HT1080 (cell line): ENCODE measurements at regions not wholly inside any gene's neighbourhood (a gene's known extent, or its start where the extent isn't known, plus 50 kb on each side); places are given as distances from the start of the nearest gene placed in this dataset.

Experiments
- DNase-seq: peaks from one replicate; pipeline ENCODE4 v3.0.0-alpha.2; 2015; ENCODE audit warnings: low read depth

DNA sequence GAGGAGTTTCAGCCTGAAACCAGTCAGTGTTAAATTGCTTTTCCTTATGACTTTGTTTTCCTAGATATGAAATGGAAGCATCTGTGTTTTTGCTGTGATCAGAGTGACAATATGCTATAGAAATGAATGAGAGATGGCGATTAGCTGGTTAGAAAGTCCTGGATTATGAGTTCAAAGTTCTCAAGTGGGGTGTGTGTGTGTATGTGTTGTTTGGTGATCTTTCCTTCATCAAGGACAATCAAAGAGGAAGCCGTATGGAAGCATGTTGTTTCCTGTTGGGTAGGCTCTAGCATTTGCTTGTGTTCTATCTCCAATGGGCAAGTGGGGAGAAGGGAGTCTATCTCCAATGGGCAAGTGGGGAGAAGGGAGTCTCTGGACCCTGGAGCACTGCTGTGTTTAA lies 64.0 kb upstream of the STX18 start:
- no peak for DNase-seq

- no peak for DNase-seq
Measured at GRCh38 chr4:4603592-4603991, 61.7 kb upstream of the STX18 start.

- DNase-seq, result no peak
Measured at GRCh38 chr4:4603067-4603466, 61.2 kb upstream of the STX18 start.

- DNase-seq, result no peak
Measured at GRCh38 chr4:4602468-4602867, 60.6 kb upstream of the STX18 start.

- DNase-seq, result no peak
Measured at GRCh38 chr4:4601803-4602369, 60.0 kb upstream of the STX18 start.

DNA sequence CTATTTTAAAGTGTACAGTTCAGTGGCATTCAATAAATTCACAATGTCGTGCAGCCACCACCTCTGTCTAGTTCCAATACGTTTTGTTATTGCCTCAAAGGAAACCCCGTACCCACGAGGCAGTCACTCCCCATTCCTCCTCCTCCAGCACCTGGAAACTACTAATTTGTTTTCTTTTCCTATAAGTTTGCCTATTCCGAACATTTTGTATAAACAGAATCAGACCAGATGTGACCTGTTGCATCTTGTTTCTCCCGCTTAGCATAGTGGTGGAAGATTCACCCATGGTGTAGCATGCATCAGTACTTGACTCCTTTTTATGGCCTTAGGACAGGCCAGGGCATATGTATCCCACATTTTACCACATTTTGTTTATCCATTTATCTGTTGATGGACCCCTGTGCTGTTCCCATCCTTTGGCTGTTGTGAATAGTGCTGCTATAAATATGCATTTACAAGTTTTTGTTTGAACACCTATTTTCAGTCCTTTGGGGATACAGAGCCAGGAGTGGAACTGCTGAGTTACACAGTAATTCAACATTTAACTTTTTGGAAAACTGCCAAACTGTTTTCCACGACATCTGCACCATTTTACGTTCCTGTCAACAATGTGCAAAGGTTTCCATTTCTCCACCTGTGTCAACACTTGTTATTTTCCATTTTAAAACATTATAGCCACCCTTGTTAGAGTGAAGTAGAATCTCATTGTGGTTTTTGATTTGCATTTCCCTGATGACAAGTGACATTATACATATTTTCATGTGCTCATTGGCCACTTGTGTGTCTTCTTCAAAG lies 57.8 kb upstream of the STX18 start:
- no peak for DNase-seq

DNA sequence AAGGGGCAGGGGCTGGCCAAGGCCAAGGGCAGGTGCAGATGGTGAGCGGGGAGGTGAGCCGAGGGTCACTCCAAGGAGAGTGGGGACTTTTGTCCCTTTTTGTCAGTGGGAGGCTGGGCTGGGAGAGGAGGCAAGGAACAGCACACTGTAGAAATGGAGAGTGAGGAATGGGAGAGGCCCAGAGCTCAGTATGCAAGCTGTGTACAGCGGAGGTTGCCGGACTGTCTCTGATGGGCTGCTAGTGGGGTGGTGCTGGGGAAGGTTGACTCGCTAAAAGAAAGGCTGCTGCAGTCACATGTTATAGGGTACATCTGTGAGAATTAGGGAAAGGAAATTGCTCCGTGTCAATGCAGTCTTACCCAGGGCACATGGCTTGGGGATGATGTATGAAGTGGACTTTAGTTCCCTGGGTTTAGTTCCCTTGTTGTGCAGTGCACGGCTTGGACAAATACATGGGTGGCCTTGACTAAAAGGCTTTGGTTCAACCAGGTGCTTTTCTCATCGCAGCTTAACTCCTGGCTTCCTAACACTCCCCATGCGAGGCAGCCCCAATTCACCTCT lies 57.1 kb upstream of the STX18 start:
- DNase-seq, result no peak

- DNase-seq, result no peak
Measured at GRCh38 chr4:4596720-4597119, 54.9 kb upstream of the STX18 start.

- DNase-seq, result no peak
Measured at GRCh38 chr4:4595252-4595651, 53.4 kb upstream of the STX18 start.

DNA sequence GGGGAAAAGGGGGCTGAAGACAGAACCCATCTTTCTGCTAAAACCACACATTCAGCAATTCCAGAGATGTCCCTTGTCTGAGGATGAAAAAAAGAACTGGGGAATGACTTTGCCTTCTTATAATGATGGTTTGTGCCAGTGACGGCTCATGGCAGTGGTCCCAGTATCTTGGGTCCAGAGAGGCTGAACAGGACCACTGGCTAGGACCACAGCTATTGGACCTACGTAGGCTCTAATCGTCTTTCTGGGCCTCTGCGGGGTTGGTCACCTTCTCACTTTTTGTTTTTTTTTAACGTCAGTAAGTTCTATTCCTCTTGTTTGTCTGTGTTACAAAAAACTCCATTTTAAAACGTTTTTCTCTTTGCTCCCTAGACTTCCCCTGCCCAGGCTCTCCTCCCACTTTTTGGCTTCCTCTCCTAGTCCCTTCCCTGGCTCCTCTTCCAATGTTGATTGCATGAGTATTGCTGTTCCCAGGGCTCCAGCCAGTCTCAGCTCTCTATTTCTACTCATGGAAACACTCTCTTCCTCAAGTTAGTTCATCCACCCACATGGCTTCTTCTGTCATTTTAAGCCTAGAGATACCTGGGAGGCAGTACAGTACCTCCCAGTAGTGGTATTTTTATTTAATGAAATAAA lies 52.6 kb upstream of the STX18 start:
- no peak for DNase-seq

DNA sequence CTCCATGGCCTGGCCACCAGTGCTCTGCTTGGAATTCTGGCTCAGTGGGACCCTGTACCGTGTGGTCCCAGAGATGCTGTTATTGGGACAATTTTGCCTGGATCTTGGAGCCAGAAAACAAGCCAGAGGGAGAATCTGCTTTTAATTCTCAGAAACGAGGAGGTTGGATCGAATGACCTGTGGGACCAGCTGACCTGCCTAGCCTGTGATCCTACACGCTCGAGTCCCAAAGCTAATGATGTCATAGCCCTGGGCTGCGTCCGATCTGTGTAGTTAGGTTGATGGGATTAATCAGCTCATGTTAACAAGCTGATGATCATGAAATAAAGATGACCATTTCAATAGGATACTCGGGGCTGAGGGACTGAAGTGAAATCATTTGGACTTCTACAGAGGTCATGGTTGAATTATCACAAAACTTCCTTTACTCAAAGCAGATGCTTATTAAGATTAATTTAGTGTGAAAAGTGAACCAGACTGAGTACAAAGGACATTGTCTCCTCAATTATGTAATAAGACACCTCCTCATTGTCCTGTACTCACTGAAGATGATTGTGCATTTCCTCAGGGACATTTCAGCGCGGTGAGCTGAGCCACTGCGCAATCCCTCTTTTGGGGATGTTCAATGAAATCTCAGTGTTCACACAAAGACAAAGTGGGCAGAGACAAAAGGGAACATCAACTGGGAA lies 51.9 kb upstream of the STX18 start:
- DNase-seq, result no peak

- DNase-seq, result no peak
Measured at GRCh38 chr4:4592414-4592813, 50.6 kb upstream of the STX18 start.
